HG03521 (cell line): ENCODE measurements at regions not wholly inside any gene's neighbourhood (a gene's known extent, or its start where the extent isn't known, plus 50 kb on each side); places are given as distances from the start of the nearest gene placed in this dataset.

Source experiments
- ATAC-seq: cut with Tn5 transposase; IDR thresholded peaks from one replicate; pipeline ENCODE4 v1.9.1; 2021; ENCODE audit warnings: mild to moderate bottlenecking, moderate library complexity; ENCODE audit not compliant: unreplicated experiment

- no peak for ATAC-seq
Observed at GRCh38 chr2:18900691-18901141, 311.3 kb upstream of the NT5C1B start.

DNA sequence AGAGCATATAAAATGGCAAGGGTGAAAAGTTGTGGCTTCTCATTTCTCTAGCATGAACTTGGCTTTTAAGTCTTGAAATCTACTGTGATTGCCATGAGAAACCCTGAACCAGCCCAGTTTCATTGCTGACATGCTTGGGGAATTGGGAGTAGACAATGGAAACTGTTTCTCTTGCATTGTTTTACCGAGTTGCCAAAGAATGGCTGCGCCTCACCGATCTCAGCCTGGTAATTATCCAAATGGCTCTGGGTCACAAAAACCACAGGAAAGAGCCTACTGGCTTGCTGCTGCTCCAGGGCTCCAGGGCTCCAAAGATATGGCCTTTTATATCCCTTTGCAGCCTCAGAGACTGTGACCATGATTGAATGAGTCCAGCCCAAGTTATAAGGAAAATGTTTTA lies 310.4 kb upstream of the NT5C1B start:
- no peak for ATAC-seq

GRCh38 chr2:18898271-18898670 lies 308.9 kb upstream of the NT5C1B start:
- ATAC-seq = no peak

DNA sequence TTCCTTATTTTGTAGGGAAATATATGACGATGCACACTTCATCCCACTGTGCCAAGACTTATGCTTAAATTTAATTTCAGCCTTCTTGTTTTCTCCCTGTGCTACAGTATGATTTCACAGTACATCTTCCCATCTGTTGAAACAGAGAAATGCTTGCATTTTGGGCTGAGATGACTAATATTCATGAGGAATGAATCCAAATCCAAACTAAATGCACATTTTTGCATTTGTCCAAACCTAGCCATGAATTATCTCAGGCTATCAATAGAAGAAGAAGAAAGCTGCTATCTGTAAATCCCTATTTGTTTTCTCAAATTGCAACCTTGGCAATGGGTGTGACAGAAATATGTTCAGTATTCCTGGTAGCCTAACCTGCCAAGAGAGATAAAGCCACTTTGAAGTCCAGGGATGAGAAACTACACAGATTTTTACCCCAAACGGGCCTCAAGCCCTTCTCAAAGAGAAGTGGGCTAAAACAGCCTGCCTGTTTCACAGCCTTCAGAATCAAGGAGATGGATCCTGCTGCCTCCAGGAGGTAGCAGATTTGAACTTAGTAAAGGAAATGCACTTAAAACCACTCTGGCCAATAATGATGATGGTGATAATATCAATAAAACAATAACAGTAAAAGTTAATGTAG lies 306.9 kb upstream of the NT5C1B start:
- ATAC-seq = no peak

DNA sequence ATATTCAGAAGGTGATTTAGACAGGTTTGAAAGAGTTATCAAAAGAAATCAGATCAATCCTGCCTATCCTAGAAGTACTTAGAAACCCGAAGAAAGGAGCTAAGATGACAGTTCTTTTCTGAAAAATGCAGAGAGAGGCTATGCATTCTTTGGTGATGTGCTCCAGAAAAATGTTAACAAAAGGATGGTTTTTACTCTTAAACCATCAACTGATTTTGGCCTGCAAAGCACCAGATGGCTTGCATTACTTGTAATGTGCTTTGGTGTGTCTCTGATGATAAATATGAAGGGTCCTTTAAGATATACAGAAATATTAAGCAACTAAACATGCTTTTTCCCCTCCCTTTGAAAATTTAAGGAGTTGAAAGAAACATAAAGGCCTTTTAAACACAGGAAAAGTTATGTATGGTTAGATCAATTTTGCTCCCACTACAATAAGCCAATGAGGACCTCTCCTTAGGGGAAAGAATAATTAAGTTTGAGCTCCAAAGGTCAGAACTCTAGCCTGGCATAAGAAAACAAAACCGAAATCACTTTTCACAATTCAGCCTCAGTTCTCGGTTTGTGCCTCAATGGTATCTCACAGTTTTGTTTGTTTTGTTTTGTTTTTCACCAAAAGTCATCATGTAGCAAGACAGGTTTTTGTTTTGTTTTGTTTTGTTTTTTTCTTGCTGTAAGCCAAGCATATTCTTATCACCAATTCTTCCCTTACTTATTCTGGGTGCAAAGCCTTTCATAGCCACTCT lies 302.4 kb upstream of the NT5C1B start:
- ATAC-seq = no peak

DNA sequence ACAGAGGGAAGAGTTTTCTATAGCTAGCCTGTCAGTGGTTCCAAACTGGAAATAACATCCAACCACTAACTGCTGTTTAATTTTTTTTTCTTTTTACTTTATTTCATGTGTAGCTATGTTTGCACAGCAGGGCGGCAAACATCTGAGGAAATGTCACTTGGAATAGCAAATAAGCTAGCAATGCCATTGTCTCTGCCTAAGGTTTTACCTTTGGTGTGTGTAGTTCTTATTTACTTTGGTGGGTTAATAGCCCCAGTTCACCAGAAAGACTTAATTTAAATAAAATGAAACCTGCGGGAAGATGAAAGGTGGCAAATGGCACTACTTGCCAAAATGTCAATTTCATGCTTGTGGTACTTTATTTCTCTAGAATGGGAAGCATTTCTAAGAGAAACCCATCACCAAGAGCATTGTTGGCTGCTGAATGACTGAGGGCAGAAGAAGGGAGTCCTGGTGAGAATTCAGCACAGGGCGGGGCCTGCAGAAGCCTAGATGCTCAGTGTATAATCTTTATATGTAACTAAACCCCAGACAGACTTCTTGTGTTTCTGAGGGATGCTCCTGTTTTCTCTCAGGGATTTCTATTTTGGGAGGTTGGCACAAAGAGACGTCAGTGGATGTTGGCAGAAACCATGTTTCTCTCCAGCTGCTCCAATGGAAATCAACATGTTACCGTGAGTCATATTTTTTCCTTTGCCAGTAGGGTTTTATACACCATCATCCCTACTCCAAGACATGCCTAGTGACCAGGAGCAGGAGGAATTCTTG lies 300.4 kb upstream of the NT5C1B start:
- ATAC-seq = no peak

- no peak for ATAC-seq
Observed at GRCh38 chr2:18885457-18885856, 296.1 kb upstream of the NT5C1B start.

- ATAC-seq = no peak
Observed at GRCh38 chr2:18883616-18884456, 294.5 kb upstream of the NT5C1B start.

- no peak for ATAC-seq
Observed at GRCh38 chr2:18871430-18871829, 282.1 kb upstream of the NT5C1B start.

DNA sequence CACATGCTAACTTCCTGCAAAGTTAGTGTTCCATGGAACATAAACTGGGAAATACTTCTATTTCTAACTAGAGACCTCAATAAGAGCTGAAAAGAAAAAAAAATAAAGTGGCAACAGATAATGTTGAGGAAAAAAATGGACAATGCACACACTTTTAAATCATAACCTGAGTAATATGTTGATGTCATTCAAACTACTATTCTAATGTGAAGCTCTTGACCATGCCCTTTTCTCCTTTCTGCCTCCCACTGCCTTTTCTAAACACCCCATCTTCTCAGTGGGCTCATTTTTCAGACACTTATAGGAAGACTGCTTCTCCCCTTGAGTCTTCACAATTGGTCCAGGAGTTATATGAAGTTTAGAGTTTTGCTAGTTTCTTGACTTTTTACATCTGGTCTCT lies 280.9 kb upstream of the NT5C1B start:
- no peak for ATAC-seq

DNA sequence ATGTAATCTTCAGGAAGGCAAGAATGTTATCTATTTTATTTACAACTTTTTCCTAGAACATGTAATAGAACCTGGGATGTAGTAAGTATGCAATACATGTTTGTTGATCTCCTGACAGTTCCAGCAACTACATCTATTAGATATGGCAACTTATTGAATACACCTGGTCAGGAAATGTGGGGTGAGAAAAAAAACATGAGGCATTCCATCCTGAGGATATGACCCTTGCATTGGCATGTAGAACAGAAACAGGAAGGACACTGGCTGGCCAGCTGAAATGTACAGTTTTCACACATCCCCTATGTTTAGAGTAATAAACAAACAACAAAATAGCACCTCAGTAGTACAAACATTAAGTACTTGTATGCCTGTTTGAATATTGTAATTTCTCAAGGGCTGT lies 272.6 kb upstream of the NT5C1B start:
- ATAC-seq = no peak

DNA sequence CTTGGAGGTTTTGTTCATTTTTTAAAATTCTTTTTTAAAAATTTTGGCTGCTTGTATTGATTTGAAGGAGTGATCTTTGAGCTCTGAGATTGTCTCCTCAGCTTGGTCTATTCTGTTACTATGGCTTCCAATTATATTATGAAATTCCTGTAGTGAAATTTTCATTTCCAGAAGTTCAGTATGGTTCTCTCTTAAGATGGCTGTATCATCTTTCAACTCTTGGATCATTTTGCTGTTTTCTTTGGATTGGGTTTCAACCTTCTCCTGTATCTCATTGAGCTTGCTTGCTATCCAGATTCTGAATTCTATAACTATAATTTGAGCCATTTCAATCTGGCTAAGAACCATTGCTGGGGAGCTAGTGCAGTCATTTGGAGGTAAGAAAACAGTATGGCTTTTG lies 270.8 kb upstream of the NT5C1B start:
- ATAC-seq = no peak

- no peak for ATAC-seq
Observed at GRCh38 chr2:18856765-18857164, 267.4 kb upstream of the NT5C1B start.

- no peak for ATAC-seq
Observed at GRCh38 chr2:18855027-18855426, 265.7 kb upstream of the NT5C1B start.

GRCh38 chr2:18849841-18850578 lies 260.6 kb upstream of the NT5C1B start:
- ATAC-seq = peak; percentile 88

- no peak for ATAC-seq
Observed at GRCh38 chr2:18848646-18849045, 259.3 kb upstream of the NT5C1B start.

- ATAC-seq = no peak
Observed at GRCh38 chr2:18845854-18846445, 256.6 kb upstream of the NT5C1B start.

GRCh38 chr2:18842836-18843235 lies 253.5 kb upstream of the NT5C1B start:
- ATAC-seq = no peak

DNA sequence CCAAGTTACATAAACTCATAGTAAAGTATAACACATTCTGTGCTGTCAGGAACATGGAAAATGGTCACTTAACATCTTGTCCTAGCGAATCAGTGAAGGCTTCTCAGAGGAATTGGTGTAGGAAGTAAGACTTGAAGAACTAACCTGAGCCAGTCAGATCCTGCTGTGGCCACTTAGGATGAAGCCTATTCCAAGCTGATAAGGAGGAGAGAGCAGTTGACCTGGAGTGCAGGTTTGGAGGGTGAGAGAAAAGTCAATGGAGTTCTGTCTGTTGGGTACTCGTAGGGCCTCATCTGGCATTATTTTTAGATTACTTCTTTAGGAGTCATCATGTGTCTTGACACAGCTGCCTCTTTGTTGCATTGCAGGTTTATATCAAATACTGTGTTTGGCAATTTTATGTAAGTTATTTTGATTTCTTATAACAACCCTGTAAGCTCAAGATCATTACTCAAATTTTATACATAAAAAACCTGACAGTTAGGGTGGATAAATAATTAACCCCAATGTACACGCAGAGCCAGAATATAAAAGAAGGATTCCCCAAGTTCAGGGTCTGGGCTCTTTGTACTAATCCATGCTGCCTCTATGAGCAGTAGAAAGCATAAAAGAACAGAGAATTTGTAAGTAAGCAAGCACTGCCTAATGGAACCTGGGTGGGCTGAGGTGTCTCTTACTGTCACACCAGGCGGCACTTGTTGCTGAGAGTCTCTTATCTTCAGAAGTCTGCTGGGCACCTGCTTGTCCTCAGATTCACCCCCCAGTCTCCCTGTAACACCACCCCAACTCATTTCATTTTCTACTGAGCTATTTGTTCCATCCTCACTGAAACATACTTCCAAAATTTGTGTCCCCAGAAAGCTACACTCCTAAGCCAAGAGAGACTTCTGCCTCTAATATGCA lies 252.1 kb upstream of the NT5C1B start:
- no peak for ATAC-seq
